ENCODE measurements at regions not wholly inside any gene's neighbourhood (a gene's known extent, or its start where the extent isn't known, plus 50 kb on each side); places are given as distances from the start of the nearest gene placed in this dataset.

GRCh38 chr12:131464081-131464480 lies 246.8 kb upstream of the SFSWAP start:
- TF ChIP-seq CTCF (IDR thresholded peaks at IDR 0.05 in 4 of 5, conservative IDR thresholded peaks at IDR 0.05 in 1 of 5) (no peak), POLR2A (IDR thresholded peaks at IDR 0.05) (no peak)

All from gastrocnemius medialis (tissue), 4 donors.